Large intestine (tissue), 3 donors: ENCODE measurements at regions not wholly inside any gene's neighbourhood (a gene's known extent, or its start where the extent isn't known, plus 50 kb on each side); places are given as distances from the start of the nearest gene placed in this dataset.
"Not testable (repeated sequence)": the region's sequence is repeated elsewhere in the genome, so short reads cannot be mapped to it uniquely, and the experiment has no call there.

ENCODE experiments used
- DNase-seq, 2 donors: peaks; one replicate each; pipeline versions ENCODE4 v3.0.0 to v3.0.0-alpha.2; 2013
- H3K27ac ChIP-seq: one replicate; pipeline ENCODE4 v1.5.1; 2013; ENCODE audit warnings: low read length
- H3K27me3 ChIP-seq: 2 replicates; pipeline ENCODE4 v1.6.1; 2013; ENCODE audit warnings: low read length; ENCODE audit not compliant: control insufficient read depth, insufficient read depth
- H3K36me3 ChIP-seq: 2 replicates; pipeline ENCODE4 v1.6.1; 2013; ENCODE audit warnings: low read length; ENCODE audit not compliant: control insufficient read depth, insufficient read depth
- H3K4me1 ChIP-seq: one replicate; pipeline ENCODE4 v1.6.1; 2013; ENCODE audit warnings: low read length; ENCODE audit not compliant: control insufficient read depth, insufficient read depth
- H3K4me3 ChIP-seq: one replicate; pipeline ENCODE4 v1.5.1; 2013; ENCODE audit warnings: low read length
- H3K9me3 ChIP-seq: one replicate; pipeline ENCODE4 v1.6.1; 2013; ENCODE audit warnings: mild to moderate bottlenecking, low read depth, low read length, moderate library complexity; ENCODE audit not compliant: control insufficient read depth
- WGBS: methylation state at CpG from one replicate; pipeline ENCODE4 v1.1.5; 2013; ENCODE audit warnings: low lambda C conversion rate; ENCODE audit not compliant: insufficient coverage; 5-methylcytosine and 5-hydroxymethylcytosine counted together

GRCh38 chr7:84712374-84713121 is 474.3 kb downstream of the SEMA3D start:
- no peaks in the 10 kb centered on the region for H3K36me3 ChIP-seq
- H3K27me3 ChIP-seq: no peaks in the 10 kb centered on the region
- no peak for DNase-seq
- 83% methylated on average over 1 of the region's 4 CpGs for WGBS
- H3K27ac ChIP-seq: no peak overlapping the region
- no peaks in the 10 kb centered on the region for H3K4me1 ChIP-seq
- no peak overlapping the region for H3K4me3 ChIP-seq
- no peaks in the 10 kb centered on the region for H3K9me3 ChIP-seq

- H3K4me3 ChIP-seq, H3K9me3 ChIP-seq, H3K4me1 ChIP-seq, DNase-seq, H3K36me3 ChIP-seq, H3K27me3 ChIP-seq, H3K27ac ChIP-seq: not testable (repeated sequence)
- no CpG with 5 or more reads among the region's 3 CpGs for WGBS
Measured at GRCh38 chr7:84710538-84710937, 476.3 kb downstream of the SEMA3D start.

- Histone ChIP-seq H3K4me1 (no peaks in the 10 kb centered on the region), H3K36me3 (no peaks in the 10 kb centered on the region), H3K27me3 (no peaks in the 10 kb centered on the region)
Measured at GRCh38 chr7:84705706-84706105, 481.1 kb downstream of the SEMA3D start.

GRCh38 chr7:84705079-84705478 is 481.8 kb downstream of the SEMA3D start:
- Histone ChIP-seq H3K36me3 (no peaks in the 10 kb centered on the region), H3K9me3 (no peaks in the 10 kb centered on the region), H3K4me3 (no peak overlapping the region), H3K27ac (no peak overlapping the region), H3K27me3 (no peaks in the 10 kb centered on the region), H3K4me1 (no peaks in the 10 kb centered on the region)
- no CpG with 5 or more reads among the region's 1 CpG for WGBS
- DNase-seq: peak in 1 of 2 donors; percentile 3

More at GRCh38 chr7:84705706-84706105, 481.1 kb downstream of the SEMA3D start:
- no CpG with 5 or more reads among the region's 1 CpG for WGBS
- Histone ChIP-seq H3K4me3 (no peak overlapping the region), H3K27ac (no peak overlapping the region), H3K9me3 (no peaks in the 10 kb centered on the region)
- DNase-seq: no peak

GRCh38 chr7:84704380-84704779 is 482.5 kb downstream of the SEMA3D start:
- no peak overlapping the region for H3K4me3 ChIP-seq
- H3K27ac ChIP-seq: no peak overlapping the region
- no peaks in the 10 kb centered on the region for H3K27me3 ChIP-seq
- H3K9me3 ChIP-seq: no peaks in the 10 kb centered on the region
- no peak for DNase-seq
- WGBS: 86% methylated on average over 2 of the region's 4 CpGs
- H3K4me1 ChIP-seq: no peaks in the 10 kb centered on the region
- no peaks in the 10 kb centered on the region for H3K36me3 ChIP-seq

- Histone ChIP-seq H3K27me3 (no peaks in the 10 kb centered on the region), H3K36me3 (no peaks in the 10 kb centered on the region), H3K4me3 (no peak overlapping the region), H3K27ac (peak overlapping the region; percentile 35), H3K4me1 (no peaks in the 10 kb centered on the region), H3K9me3 (no peaks in the 10 kb centered on the region)
- peak; percentile 81 to 90 for DNase-seq
- no CpG with 5 or more reads among the region's 7 CpGs for WGBS
Measured at GRCh38 chr7:84701524-84702306, 485.1 kb downstream of the SEMA3D start.

- H3K36me3 ChIP-seq: no peaks in the 10 kb centered on the region
- H3K27ac ChIP-seq: no peak overlapping the region
- WGBS: 90% methylated on average over 2 of the region's 2 CpGs
- H3K27me3 ChIP-seq: no peaks in the 10 kb centered on the region
- H3K9me3 ChIP-seq: no peaks in the 10 kb centered on the region
- no peak overlapping the region for H3K4me3 ChIP-seq
- no peak for DNase-seq
- no peaks in the 10 kb centered on the region for H3K4me1 ChIP-seq
Measured at GRCh38 chr7:84700563-84701370, 486.1 kb downstream of the SEMA3D start.

- Histone ChIP-seq H3K4me1 (no peaks in the 10 kb centered on the region), H3K27me3 (no peaks in the 10 kb centered on the region), H3K4me3 (no peak overlapping the region), H3K9me3 (peaks cover 3% of the 10 kb centered on the region), H3K36me3 (no peaks in the 10 kb centered on the region), H3K27ac (no peak overlapping the region)
- DNase-seq: no peak
- WGBS: no CpG with 5 or more reads among the region's 2 CpGs
Measured at GRCh38 chr7:84697506-84697905, 489.4 kb downstream of the SEMA3D start.

GRCh38 chr7:84693483-84693882 is 493.4 kb downstream of the SEMA3D start:
- no peaks in the 10 kb centered on the region for H3K4me1 ChIP-seq
- no peak overlapping the region for H3K4me3 ChIP-seq
- no peaks in the 10 kb centered on the region for H3K36me3 ChIP-seq
- H3K27ac ChIP-seq: no peak overlapping the region
- WGBS: no CpG with 5 or more reads among the region's 1 CpG
- no peak for DNase-seq
- no peaks in the 10 kb centered on the region for H3K27me3 ChIP-seq
- H3K9me3 ChIP-seq: peaks cover 3% of the 10 kb centered on the region

- Histone ChIP-seq H3K36me3 (no peaks in the 10 kb centered on the region), H3K27ac (no peak overlapping the region), H3K4me1 (no peaks in the 10 kb centered on the region), H3K27me3 (no peaks in the 10 kb centered on the region), H3K4me3 (no peak overlapping the region), H3K9me3 (no peaks in the 10 kb centered on the region)
- DNase-seq: no peak
Measured at GRCh38 chr7:84688671-84689070, 494.1 kb upstream of the SEMA3A start.
